Vagina (tissue), 2 donors: ENCODE measurements at regions not wholly inside any gene's neighbourhood (a gene's known extent, or its start where the extent isn't known, plus 50 kb on each side); places are given as distances from the start of the nearest gene placed in this dataset.

Experiments
- DNase-seq, 2 donors: peaks; one replicate each; pipeline ENCODE4 v3.0.0-alpha.2; 2017; ENCODE audit errors: extremely low spot score in 2 of 2
- H3K27ac ChIP-seq: fragments of 200-600 bp; sonication (generic); one replicate; pipeline ENCODE4 v1.5.1; 2019
- H3K27me3 ChIP-seq: fragments of 200-600 bp; sonication (generic); one replicate; pipeline ENCODE4 v1.5.1; 2019
- H3K36me3 ChIP-seq, 2 donors: fragments of 200-600 bp; sonication (generic); one replicate each; pipeline ENCODE4 v1.5.1; 2017 to 2019
- H3K4me1 ChIP-seq: fragments of 200-600 bp; sonication (generic); one replicate; pipeline ENCODE4 v1.5.1; 2019
- H3K4me3 ChIP-seq, 2 donors: fragments of 200-600 bp; sonication (generic); 1 replicate in 1 of 2; 2 replicates in 1 of 2; pipeline ENCODE4 v1.5.1; 2016 to 2019
- H3K9me3 ChIP-seq: fragments of 200-600 bp; sonication (generic); one replicate; pipeline ENCODE4 v1.5.1; 2019
- POLR2A ChIP-seq, 2 donors: fragments of 450-650 bp; IDR thresholded peaks; one replicate each; pipeline ENCODE4 v1.6.1; 2017; ENCODE audit warnings: antibody characterized with exemption in 2 of 2, mild to moderate bottlenecking in 2 of 2, moderate library complexity in 2 of 2
- POLR2AphosphoS5 ChIP-seq, 2 donors: sonication (generic); formaldehyde crosslinking; IDR thresholded peaks; one replicate each; pipeline ENCODE4 v1.9.0; 2017; ENCODE audit warnings: antibody characterized with exemption in 2 of 2, mild to moderate bottlenecking in 2 of 2, low read depth in 1 of 2; ENCODE audit not compliant: insufficient read depth in 1 of 2
- intact Hi-C: fragments of 100-400 bp; cut with DNase I; formaldehyde crosslinking; loops from one replicate; pipeline ENCODE4 v1.15.1; 2023
- TF ChIP-seq, protein P1 (sequence below), 3 experiments: fragments of 450-650 bp in 2 of 3; fragments of 200-600 bp in 1 of 3; sonication (generic) in 1 of 3; IDR thresholded peaks; one replicate each; pipeline ENCODE4 v1.5.1; 2017 to 2019; ENCODE audit warnings: antibody characterized with exemption in 3 of 3, mild to moderate bottlenecking in 2 of 3, moderate library complexity in 2 of 3

DNA sequence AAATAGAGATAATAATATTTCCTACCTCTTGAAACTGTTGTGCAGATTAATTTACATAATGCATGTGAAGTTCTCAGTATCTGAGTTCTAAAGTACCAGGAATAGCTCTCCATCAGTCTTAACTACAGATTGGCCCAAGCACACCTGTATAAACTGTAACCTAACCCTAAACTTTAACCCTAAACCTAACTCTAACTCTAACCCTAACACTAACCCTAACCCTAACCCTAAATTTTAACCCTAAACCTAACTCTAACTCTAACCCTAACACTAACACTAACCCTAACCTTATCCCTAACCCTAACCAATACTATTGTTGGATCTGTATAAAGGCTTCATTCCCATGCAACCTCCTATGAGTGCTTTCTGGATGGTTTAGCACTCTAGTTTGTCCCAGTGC lies 1445.9 kb upstream of the TENM4 start:
- Histone ChIP-seq H3K27me3 (no peaks in the 10 kb centered on the region), H3K4me1 (no peaks in the 10 kb centered on the region), H3K4me3 (no peak overlapping the region), H3K27ac (no peak overlapping the region), H3K36me3 (no peaks in the 10 kb centered on the region), H3K9me3 (no peaks in the 10 kb centered on the region)
- DNase-seq, result no peak
- TF ChIP-seq, protein P1, sequence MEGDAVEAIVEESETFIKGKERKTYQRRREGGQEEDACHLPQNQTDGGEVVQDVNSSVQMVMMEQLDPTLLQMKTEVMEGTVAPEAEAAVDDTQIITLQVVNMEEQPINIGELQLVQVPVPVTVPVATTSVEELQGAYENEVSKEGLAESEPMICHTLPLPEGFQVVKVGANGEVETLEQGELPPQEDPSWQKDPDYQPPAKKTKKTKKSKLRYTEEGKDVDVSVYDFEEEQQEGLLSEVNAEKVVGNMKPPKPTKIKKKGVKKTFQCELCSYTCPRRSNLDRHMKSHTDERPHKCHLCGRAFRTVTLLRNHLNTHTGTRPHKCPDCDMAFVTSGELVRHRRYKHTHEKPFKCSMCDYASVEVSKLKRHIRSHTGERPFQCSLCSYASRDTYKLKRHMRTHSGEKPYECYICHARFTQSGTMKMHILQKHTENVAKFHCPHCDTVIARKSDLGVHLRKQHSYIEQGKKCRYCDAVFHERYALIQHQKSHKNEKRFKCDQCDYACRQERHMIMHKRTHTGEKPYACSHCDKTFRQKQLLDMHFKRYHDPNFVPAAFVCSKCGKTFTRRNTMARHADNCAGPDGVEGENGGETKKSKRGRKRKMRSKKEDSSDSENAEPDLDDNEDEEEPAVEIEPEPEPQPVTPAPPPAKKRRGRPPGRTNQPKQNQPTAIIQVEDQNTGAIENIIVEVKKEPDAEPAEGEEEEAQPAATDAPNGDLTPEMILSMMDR (IDR thresholded peaks at IDR 0.05), result no peak
- TF ChIP-seq POLR2AphosphoS5 (IDR thresholded peaks at IDR 0.05; ENCODE audit: insufficient read depth in 1 of 2, low read depth in 1 of 2) (no peak), POLR2A (IDR thresholded peaks at IDR 0.05) (no peak)
- intact Hi-C loops, result no loop called here

DNA sequence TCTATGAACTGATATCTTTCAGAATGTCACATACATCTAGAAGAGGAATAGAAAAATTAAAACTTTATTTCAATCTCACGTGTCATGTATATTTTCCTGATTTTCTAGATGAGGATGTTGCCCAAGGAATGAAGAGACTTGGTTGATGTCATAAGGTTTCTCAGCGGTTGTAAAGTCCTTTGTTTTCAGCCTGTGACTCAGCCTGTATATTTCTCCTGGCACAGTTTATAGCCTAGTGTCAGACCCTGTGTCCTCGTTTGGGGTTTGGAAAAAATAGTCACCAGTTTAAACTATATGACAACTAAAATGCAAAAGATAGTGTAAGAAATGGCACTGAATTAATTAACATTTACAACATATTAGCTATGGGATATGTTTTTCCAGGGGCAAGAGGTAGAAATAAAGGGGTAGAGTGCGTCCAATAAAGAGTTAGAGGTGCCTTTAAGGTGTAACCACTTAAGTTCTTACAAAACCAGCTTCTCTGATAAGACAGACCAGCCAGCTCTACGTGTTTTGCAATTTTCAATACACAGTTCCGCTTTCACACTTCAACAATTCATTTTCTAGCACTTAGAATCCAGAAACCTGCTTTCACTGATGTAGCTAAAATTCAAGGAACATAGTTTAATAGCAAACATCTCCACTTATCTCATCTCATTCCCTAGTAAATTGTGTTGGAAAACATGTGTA lies 1432.6 kb upstream of the TENM4 start:
- H3K9me3 ChIP-seq, result no peaks in the 10 kb centered on the region
- intact Hi-C loops, result no loop called here
- no peaks in the 10 kb centered on the region for H3K27me3 ChIP-seq
- no peak for DNase-seq
- TF ChIP-seq POLR2A (IDR thresholded peaks at IDR 0.05) (no peak), POLR2AphosphoS5 (IDR thresholded peaks at IDR 0.05; ENCODE audit: insufficient read depth in 1 of 2, low read depth in 1 of 2) (peak in 1 of 2 donors; percentile 4)
- H3K4me3 ChIP-seq, result no peak overlapping the region
- no peak overlapping the region for H3K27ac ChIP-seq
- H3K36me3 ChIP-seq, result no peaks in the 10 kb centered on the region
- H3K4me1 ChIP-seq, result no peaks in the 10 kb centered on the region

GRCh38 chr11:80872116-80872728 lies 1431.4 kb upstream of the TENM4 start:
- H3K36me3 ChIP-seq, result no peaks in the 10 kb centered on the region
- no peak overlapping the region for H3K4me3 ChIP-seq
- H3K27me3 ChIP-seq, result no peaks in the 10 kb centered on the region
- intact Hi-C loops, result no loop called here
- no peak for TF ChIP-seq POLR2A (IDR thresholded peaks at IDR 0.05)
- no peak for TF ChIP-seq POLR2AphosphoS5 (IDR thresholded peaks at IDR 0.05; ENCODE audit: insufficient read depth in 1 of 2, low read depth in 1 of 2)
- TF ChIP-seq, protein P1 (IDR thresholded peaks at IDR 0.05), result no peak
- no peak overlapping the region for H3K27ac ChIP-seq
- DNase-seq, result no peak
- no peaks in the 10 kb centered on the region for H3K4me1 ChIP-seq
- no peaks in the 10 kb centered on the region for H3K9me3 ChIP-seq

- Histone ChIP-seq H3K27ac (no peak overlapping the region), H3K4me3 (no peak overlapping the region), H3K4me1 (no peaks in the 10 kb centered on the region), H3K27me3 (no peaks in the 10 kb centered on the region), H3K9me3 (no peaks in the 10 kb centered on the region), H3K36me3 (no peaks in the 10 kb centered on the region)
- TF ChIP-seq POLR2A (IDR thresholded peaks at IDR 0.05), result no peak
- TF ChIP-seq, protein P1 (IDR thresholded peaks at IDR 0.05), result no peak
- TF ChIP-seq POLR2AphosphoS5 (IDR thresholded peaks at IDR 0.05; ENCODE audit: insufficient read depth in 1 of 2, low read depth in 1 of 2), result no peak
- intact Hi-C loops, result no loop called here
- no peak for DNase-seq
These were observed 1428.0 kb upstream of the TENM4 start for GRCh38 chr11:80868831-80869230.

DNA sequence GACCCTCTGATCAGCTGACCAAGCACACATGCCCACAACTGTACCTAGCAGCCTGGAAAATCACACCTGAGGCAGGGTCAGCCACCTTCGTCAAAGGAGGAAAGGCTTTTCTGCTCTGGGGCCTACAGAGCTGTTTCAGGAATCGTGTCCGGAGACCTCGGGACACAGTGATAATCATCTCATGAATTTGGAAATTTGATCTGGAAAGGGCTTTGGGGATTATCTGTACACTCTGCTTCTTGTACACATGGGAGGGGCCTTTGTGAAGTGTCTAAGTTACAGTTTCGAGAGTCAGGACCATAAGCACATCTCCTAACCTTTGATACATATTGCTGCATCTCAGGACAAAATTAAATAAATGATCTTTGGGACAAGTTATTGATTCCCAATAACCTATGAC lies 1421.2 kb upstream of the TENM4 start:
- no peak overlapping the region for H3K27ac ChIP-seq
- TF ChIP-seq POLR2AphosphoS5 (IDR thresholded peaks at IDR 0.05; ENCODE audit: insufficient read depth in 1 of 2, low read depth in 1 of 2) (no peak), POLR2A (IDR thresholded peaks at IDR 0.05) (no peak)
- TF ChIP-seq, protein P1 (IDR thresholded peaks at IDR 0.05), result no peak
- no peaks in the 10 kb centered on the region for H3K27me3 ChIP-seq
- no peaks in the 10 kb centered on the region for H3K9me3 ChIP-seq
- no peak for DNase-seq
- no peaks in the 10 kb centered on the region for H3K36me3 ChIP-seq
- no peaks in the 10 kb centered on the region for H3K4me1 ChIP-seq
- intact Hi-C loops, result no loop called here
- no peak overlapping the region for H3K4me3 ChIP-seq
